ENCODE measurements at regions not wholly inside any gene's neighbourhood (a gene's known extent, or its start where the extent isn't known, plus 50 kb on each side); places are given as distances from the start of the nearest gene placed in this dataset.

DNA sequence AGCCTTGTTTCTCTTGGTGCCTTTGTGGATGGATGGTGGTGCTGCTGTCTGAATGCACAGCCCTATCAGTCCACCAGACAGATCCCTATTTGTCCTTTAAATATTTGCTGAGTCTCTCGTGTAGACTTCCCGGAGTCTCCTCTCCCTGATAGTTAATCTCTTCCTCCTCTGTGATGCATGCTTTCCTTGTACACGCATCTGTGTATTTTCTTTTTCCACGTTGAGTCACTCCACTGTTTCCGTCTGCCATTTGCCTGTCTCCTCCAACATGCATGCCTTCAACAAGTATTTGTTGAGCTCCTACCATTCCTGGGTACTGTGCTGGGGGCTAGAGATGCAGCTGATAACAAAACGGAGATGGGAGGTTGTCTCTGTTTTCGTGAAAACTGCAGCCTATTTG, 282.6 kb downstream of the HAPSTR1 start:
- no peak for DNase-seq (ENCODE audit: low spot score)

DNA sequence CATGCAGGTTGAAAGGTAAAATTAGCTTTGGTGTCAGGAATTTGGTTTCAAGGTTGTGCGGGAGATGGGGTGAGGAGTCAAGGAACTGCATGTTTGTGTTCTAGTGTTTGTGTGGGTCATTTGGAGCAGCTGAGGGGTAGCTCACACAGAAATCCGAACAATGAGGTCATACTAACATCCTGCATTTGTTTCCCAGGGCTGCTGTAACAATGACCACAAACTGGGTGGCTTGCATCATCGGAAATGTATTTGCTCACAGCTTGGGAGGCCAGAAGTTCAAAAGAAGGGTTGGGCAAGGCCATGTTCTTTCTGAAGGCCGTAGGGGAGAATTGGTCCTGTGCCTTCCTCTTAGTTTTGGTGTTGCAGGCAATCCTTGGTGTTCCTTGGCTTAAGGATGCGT, 287.4 kb downstream of the HAPSTR1 start:
- DNase-seq (ENCODE audit: low spot score): no peak

DNA sequence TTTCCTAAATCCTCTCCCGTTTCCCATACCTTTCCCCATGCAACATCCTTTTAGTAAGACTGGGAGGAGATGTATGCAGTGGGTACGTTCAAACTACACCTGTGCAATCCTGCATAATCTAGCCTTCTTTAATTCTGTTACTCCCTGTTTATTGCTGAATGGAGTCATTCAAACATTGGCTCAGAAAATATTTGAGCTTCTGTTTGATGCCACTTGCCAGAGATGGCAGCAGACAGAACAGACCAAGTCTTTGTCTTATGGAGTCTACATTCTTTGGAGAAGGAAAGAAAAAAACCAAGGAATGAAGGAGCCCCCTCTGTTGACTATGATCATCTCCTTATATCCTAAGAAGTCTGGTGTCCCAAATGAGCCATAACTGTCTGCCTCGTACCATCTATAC, 288.8 kb downstream of the HAPSTR1 start:
- no peak for DNase-seq (ENCODE audit: low spot score)

GRCh38 chr16:9381399-9381798, 290.0 kb downstream of the HAPSTR1 start:
- DNase-seq (ENCODE audit: low spot score): no peak

- DNase-seq (ENCODE audit: low spot score): no peak
Observed at GRCh38 chr16:9381905-9382304, 290.5 kb downstream of the HAPSTR1 start.

- DNase-seq (ENCODE audit: low spot score): no peak
Observed at GRCh38 chr16:9383281-9383680, 291.8 kb downstream of the HAPSTR1 start.

DNA sequence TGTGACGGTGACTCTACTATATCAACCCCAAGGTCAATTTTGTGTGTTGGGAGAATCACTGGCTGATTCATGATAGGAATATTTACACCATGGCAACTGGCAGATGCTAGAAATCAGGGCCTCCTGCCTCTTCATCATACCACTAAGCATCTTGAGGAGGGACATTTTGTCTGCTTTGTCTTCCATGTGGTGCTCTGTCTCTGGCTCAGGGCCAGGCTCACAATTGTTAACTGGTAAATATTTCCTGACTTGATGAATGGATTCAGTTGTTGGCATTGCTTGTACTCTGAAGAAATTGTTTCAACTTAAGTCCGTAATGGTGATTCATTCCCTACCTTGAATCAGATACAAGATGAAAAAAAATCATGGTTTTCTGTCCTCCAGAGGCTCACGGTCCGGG, 292.7 kb downstream of the HAPSTR1 start:
- no peak for DNase-seq (ENCODE audit: low spot score)

DNA sequence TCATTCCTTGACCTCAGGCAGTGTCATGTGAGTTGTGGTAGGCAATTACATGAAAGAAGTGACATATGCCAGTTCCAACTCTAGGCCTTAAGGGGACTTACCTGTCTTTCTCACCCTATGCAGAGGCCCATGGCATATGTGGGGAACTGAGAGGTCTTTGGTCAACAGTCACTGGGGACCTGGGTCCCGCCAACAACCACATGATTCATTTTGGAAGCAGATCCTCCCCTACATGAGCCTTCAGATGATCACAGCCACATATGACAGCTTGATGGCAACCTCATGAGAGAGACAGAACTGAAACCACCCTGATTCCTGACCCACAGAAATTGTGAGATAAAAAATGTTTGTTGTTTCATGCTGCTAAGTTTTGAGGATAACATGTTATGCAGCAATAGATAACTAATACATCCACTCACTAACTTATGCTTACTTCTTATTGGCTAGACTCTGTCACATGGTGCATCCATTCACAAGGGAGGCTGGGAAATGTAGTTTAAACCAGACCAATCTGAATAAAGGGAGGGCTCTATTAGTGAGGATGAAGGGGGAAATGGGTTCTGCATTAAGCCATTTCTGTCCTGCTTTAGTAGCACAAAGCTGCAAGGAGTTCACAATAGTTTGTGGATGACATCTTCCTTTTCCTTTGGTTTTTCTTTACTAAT, 298.2 kb downstream of the HAPSTR1 start:
- no peak for DNase-seq (ENCODE audit: low spot score)

GRCh38 chr16:9392956-9393355, 301.5 kb downstream of the HAPSTR1 start:
- DNase-seq (ENCODE audit: low spot score): no peak

DNA sequence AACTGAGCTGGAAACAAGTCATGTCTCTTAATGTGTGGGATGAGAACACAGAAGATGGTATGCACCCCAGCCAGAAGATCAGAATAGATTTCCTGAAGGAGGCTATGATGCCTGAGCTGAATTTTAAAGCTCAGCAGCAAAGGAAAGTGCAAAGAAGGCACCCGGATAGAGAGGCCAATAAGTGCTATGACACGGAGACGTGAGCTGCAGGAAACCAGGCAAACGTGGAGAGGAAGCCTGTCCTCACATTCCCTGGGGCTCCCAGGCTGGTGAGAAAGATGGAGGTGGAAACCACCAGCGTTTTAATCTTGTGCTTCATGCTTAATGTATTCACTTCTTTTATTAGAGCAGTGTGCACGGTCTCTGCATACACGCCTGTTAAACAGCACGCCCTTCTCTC, 302.1 kb downstream of the HAPSTR1 start:
- no peak for DNase-seq (ENCODE audit: low spot score)

GRCh38 chr16:9395958-9396359, 304.5 kb downstream of the HAPSTR1 start:
- DNase-seq (ENCODE audit: low spot score): no peak

DNA sequence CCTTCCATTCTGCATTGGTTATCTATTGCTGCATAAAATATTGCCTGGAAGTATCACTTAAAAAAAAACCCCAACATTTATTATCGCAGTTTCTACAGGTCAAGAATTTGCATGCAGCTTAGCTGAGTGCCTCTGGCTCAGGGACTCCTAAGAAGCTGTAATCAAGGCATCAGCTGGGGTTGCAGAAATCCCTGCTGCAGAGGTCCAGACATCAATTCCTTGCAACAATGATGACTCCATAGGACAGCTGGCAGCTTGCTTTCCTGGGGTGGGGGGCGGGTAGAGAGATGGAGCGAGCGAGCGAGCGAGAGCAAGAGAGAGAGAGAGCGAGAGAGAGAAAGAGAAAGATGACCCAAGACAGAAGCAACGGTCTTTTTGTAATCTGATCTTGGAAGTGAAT, 308.1 kb downstream of the HAPSTR1 start:
- DNase-seq (ENCODE audit: low spot score): no peak

GRCh38 chr16:9401173-9401572, 309.7 kb downstream of the HAPSTR1 start:
- no peak for DNase-seq (ENCODE audit: low spot score)

DNA sequence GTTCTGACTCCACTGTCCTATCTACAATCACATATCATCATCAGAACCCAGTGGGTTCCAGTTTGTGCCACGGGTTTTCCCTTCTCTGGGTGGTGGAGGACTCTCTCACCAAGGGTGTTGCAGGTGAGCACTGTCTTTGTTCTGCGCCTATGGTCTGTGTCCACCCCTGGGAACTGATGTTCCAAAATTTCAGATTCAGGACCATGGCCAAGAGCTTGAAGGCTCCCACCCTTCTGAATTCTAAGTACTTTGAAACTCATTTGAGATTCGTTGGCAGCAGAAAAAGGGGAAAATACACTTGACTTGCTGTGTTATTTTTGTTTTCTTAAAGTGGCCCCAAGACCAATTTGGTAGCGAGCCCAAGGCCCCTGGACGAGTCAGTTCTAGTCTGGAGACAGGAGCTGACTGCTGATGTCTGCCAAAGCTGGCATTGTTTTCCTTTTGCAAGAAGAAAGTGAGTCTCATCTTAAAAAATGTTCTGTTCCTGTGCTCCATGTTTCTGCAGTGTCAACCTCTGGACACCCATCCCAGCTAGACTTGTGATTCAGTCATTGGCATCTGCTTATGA, 310.9 kb downstream of the HAPSTR1 start:
- no peak for DNase-seq (ENCODE audit: low spot score)

- no peak for DNase-seq (ENCODE audit: low spot score)
Observed at GRCh38 chr16:9404811-9405210, 313.4 kb downstream of the HAPSTR1 start.

DNA sequence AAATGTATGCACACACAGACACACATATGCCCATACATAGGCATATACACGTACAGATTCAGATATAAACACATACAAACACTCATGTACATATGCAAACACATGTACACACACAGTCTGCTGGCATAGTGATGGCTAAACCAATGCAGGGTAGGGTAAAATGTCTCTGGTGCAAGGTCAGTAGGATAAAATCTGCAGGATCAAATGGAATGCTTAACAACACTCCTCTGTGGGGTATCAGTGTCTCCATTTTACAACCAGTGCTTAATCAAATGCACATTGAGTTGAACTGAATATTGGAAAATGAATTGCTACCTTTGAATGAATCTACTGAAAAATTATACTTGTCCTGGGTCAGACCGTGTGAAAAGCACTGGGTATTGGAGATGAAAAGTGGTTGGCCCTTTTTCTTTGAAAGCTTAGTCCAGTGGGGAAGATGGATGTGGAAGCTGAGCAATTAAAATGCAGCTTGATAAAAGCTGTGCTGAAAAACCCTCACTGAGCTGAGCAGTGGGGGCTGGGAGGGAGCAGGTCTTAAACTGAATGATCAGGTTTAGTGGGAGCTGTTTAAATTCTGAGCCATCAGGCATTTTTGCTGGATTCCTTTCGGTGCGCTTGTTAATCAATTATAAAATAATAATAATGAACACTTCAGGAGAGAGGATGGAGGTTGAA, 314.7 kb downstream of the HAPSTR1 start:
- no peak for DNase-seq (ENCODE audit: low spot score)

GRCh38 chr16:9407206-9407758, 315.8 kb downstream of the HAPSTR1 start:
- no peak for DNase-seq (ENCODE audit: low spot score)

DNA sequence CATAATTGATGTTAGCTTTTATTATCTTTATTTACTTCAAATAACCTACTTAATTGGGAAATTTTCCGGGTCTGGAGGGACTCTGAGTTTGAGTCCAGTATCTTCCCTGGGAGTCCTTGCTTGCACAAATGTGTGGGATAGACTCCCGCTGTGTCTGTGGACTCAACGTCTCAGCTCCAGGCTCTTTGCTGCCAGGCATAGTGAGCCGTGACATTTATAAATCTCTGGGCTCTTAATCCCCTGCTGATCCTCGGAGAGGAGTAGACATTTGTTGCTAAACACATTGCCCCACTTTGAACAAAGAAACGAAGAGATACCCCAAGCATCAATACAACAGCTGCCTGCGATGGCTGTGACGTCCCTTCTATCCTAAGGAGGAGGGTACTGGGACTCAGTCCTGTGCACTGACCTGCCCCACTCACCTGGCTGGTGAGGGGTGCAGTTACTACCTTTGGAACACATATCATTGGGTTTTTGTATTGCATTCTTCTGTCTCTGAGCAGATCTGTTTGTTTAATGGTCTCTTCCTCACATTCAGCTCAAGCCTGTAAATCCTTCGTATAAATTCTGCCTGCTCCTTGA, 316.9 kb downstream of the HAPSTR1 start:
- no peak for DNase-seq (ENCODE audit: low spot score)

DNA sequence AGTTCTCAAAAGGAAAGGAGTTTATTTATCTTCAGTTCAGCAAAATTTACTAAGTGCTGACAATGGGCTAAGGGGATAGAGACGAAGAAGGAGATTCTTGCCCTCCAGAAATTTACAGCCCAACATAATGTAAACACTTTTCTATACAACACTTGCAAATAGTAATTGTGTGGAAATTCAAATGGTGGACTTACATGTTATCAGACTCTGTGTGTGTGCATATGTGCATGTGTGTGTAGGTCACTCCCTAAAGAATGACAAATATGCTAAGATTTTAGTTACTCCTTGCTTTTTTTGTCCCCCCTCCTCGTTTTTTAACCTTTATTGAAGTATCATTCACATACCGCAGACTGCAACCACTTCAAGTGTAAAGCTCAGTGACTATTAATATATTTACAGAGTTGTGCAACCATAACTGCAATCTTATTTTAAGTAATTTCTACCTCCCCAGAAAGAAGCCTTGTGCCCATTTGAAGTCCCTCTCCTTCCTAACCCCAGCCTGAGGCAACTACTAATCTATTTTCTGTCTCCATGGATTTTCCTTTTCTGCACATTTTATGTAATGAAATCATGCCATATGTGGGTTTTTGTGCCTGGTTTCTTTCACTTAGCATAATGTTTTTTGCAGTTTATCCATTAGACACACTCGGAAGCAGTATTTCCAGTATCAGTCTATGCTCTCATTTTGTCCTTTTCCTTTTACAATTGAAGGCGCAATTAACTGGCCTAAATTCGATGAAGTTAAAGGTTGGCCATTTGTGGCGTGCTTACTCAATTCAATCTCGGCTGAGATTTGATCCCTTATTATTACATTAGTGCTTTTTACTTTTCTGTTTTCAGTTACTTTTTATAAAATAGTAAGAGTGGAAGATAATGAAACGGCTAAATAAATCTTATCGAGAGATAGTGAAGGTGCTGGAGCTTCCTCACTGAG, 318.4 kb downstream of the HAPSTR1 start:
- DNase-seq (ENCODE audit: low spot score): no peak

DNA sequence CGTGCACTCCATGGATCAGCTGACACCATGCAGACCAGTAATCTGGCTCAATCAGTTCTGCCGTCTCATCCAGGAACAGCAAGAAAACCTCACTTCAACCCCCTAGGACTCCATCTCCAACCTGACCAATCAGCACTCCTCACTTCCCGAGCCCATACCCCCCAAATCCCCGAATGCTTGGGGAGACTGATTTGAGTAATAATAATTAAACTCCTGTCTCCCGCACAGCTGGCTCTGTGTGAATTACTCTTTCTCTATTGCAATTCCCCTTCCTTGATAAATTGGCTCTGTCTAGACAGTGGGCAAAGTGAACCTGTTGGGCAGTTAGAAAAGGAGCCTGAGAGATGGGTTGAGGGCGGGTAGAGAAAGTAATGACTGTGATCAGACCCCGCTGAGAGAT, 320.0 kb downstream of the HAPSTR1 start:
- DNase-seq (ENCODE audit: low spot score): no peak

- DNase-seq (ENCODE audit: low spot score): no peak
Observed at GRCh38 chr16:9412031-9412914, 320.8 kb downstream of the HAPSTR1 start.
